OCI-M2 (cell line): ENCODE measurements at regions not wholly inside any gene's neighbourhood (a gene's known extent, or its start where the extent isn't known, plus 50 kb on each side); places are given as distances from the start of the nearest gene placed in this dataset.
"Not testable (repeated sequence)": the region's sequence is repeated elsewhere in the genome, so short reads cannot be mapped to it uniquely, and the experiment has no call there.

Source experiments
- DNase-seq: peaks from one replicate; lab custom pipeline; 2025; ENCODE audit not compliant: unreplicated experiment; lab: John Stamatoyannopoulos, UW

DNA sequence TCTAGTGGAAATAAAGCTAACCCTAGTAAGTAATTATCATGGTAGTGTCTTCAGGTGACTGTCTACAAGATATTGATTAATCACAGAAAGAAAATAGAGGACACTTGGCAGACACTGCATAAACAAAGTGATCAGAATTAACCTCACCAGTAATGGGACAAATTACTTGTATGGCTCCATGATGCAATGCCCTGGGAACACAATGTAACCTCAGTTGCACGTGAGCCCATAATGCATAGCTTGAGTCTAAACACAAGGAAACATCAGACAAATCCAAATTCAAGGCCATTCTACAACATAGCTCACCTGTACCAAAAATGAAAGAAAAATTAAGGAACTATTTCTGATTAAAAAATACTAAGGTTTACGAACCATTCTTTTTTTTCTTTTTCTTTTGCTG, 92.4 kb upstream of the SSTR4 start:
- DNase-seq: no peak

DNA sequence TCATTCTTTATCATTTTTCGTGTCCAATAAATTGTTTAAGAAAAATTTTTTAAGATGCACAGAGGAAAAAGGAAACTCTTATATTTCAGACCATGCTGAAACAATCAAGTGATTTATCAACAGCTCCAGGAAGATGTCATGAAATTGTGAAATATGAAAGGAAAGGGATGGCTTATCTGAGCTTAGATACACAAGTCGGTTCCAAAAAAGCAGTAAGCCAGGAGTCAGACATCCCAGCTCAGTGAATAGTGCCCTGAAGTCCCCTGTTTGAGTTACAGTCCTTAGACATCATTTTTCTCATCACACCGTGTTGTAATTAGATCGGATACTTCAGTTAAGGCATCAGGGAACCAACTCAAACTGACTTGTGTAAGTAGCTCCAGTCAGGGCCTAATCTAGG, 91.0 kb upstream of the SSTR4 start:
- DNase-seq: no peak

DNA sequence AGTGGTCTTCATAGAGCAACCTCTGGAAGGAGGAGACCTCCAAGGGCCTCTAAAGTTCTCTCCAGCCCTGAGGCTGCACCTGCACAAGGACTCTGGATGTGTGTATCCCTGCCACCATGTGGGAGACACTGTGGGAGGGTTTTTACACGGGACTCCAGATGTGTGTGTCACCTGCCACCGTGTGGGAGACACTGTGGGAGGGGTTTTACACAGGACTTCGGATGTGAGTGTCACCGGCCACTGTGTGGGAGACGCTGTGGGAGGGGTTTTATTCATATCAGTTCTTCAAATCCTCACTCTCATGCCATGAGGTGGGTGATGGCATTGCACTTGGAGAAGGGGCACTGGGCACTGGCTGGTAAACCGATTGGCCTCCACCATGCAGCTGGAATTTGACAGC, 90.2 kb upstream of the SSTR4 start:
- DNase-seq: no peak

DNA sequence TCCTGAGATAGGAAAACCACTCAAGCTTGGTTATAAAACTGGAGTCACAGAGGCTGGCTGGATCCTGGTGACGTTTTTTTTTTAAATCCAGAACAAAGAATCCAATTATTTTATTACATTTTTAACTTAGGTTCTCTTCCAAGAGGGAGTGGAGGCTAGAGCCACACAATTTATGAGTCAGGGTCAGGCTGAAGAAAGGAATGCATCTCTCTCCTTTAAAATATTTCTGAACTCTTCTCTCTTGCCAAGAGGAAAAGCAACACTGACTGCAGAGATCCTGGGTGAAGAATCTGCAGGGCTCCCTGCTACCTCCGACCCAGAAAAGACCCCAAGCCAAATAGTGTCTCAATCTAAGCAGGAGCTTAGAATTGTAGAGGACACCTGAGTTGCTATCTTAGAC, 88.5 kb upstream of the SSTR4 start:
- no peak for DNase-seq

DNA sequence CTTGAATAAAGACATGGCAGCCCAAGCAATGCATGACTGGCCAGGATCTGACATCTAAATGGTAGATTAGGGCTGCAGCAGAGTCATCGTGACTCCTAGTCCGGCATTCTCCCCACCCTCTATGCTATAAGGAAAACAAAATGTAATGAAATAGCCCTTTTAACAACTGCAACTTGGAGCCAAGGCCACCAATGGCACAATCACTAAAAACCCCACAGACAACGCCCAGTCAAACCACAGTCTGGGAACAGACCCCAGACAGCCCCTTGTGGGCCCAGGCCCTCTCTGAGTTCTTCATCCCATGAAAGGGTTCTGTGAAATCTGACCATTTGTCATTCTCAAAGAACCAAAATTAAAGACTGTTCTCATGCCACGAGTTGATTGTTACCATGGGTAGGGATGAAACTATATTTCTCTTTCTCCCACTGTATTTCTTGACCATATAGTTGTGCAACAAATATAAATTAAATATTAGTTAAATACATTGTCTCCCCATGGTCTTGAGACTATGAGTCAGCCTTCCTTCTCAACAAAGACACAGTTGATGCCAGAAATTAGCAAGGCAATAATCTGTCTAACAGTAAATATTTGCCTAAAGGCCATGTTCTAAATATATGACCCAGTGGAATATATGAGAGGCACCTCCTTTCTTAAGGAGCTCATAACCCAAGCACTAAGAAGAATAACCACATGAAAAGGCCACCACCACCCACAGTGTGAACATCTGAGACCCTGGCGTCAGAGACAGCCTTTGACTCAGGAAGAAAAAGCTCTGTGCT, 85.6 kb upstream of the SSTR4 start:
- DNase-seq: no peak

DNA sequence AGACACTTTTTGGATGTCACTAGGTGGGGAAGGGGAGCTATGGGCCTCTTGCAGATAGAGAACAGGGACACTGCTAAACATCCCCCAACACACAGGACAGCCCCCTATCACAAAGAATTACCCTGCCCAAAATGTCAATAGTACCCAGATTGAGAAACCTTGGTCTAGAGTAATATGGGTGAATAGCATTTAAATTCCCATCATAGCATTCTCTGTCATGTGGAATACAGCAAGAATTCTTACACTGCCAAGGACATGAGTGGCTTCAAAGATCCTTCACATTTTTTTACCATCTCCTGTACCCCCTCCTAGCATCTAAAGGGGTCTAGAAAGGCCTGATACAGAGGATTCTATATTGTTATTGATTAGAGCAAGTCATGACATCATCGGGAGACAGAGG, 83.1 kb upstream of the SSTR4 start:
- DNase-seq: no peak

DNA sequence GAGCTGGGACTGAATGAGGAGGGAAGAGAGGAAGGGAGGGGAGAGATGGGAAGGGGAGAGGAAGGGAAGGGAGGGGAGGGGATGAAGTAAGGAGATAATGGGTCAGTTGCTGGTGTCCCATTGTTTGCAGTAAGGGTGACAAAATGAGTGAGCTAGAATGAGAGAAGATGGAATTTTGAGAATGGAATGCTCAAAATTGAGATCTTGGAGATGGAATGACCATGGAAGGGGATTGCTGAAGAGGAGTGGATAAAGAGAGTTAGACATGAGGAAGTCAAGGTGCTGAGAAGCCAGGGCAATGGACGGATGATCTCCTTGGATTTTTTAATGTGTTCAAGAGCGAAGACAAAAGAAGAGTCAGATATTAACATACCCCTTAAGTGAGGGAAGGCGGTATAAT, 80.5 kb upstream of the SSTR4 start:
- no peak for DNase-seq

DNA sequence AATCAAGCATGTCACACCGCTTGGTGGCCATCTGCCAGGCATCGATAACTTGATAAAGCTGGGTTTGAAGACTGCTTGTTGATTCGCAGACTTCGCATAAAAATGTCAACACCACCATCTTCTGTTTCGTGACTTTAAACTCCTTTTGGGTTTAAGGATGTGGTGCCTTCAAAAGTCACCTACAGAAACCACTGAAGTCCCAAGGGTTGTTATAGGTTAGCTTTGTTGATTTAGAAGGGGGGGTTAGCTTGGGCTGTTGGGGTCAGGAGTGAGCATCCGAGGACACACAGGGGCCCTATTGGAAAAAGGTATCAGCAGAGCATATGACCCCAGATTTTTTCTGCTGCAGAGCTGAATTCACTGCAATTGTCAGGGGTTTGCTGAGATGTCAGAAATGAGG, 76.7 kb upstream of the SSTR4 start:
- no peak for DNase-seq

DNA sequence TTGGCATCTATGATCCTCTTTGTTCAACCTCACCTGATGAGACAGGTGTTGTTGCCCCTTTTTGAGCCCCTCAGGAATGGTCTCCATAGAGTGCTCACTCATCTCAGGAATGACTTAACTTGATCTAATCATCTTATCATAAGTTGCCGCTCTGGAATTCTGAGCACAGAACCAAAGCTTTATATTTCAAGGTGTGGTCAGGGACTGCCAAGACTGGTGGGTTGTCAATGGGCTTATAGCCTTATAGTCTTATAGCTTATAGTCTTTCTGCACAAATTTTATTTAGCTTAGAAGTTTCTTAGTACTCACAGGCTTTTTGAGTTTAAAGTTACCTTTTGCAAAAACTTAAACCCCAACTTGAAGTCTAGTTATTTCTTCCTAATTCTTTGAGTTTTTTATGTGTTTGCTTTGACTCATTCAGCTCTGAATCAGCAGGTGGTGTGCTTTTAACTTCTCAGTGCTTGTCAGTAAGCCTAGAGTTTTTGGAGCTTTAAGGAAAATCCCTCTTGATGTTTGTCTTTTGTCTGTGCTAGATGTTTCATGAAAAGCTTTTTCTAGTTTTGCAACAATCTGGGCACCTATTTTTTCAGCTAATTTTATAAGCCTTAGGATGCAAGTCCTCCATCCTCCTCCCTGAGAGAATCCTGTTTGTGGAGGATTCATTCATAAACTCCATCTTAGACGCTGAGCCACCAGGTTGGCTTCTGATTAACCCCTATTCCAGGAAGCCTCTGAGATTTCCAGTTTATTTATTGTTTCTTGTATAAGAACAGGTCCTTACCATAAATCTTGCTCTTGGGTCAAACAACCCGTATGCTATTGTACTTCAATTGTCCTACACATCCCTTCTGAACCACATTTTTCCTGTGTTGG, 72.3 kb upstream of the SSTR4 start:
- DNase-seq: no peak

DNA sequence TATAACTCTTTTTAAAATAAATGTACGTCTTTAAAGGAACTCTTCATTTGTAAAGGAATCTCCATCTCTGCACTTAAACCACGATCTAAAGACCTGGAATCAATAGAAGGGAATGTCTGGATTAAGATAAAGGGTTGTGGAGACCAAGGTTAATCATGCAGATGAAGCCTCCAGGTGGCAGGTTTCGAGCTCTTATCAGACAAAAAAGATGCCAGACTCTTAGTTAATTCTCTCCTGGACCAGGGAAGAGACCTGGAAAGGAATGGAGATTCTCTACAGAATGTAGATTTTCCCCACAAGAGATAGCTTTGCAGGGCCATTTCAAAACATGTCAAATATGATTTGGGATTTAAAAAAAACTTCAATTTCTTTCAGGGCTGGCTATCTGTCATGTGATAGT, 71.5 kb upstream of the SSTR4 start:
- DNase-seq: no peak

DNA sequence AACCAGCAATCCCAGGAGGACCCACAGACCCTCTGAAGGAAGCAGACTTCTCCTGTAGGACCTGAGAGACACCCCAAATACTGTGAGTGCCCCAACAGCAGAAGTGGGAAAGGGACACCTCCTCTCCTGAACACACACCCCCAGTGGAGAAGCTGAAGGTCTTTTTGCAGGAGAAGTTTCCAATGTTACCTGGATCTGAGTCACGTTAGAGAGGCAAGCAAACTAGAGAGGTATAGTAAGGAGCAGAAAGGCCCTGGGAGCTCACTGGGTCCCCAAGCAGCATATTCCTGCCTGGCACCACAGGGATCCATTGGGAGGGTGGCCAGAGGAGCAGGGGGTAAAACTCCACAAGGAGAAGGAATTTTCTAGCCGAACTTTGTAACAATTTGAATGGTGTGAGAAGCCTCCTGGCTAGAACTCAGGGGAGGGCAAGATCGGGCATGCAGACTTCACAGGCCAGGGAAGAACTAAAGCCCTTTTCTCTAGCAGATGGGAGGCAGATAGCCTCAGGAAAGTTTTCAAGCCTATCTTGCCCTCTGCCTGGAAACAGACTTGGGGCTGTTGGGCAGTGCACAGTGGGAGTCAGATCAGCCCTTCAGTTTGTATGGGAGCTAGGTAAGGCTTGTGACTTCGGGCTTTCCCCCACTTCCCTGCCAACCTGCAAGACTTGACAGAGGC, 68.2 kb upstream of the SSTR4 start:
- no peak for DNase-seq

DNA sequence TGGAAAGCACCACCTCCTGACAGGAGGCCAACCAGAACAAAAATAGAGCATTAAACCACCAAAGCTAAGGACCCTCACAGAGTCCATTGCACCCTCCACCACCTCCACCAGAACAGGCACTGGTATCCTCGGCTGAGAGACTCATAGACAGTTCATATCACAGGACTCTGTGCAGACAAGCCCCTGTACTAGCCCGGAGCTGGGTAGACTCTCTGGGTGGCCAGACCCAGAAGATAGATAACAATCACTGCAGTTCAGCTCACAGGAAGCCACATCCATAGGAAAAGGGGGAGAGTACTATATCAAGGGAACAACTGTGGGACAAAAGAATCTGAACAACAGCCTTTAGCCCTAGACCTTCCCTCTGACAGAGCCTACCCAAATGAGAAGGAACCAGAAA, 67.4 kb upstream of the SSTR4 start:
- DNase-seq: not testable (repeated sequence)

DNA sequence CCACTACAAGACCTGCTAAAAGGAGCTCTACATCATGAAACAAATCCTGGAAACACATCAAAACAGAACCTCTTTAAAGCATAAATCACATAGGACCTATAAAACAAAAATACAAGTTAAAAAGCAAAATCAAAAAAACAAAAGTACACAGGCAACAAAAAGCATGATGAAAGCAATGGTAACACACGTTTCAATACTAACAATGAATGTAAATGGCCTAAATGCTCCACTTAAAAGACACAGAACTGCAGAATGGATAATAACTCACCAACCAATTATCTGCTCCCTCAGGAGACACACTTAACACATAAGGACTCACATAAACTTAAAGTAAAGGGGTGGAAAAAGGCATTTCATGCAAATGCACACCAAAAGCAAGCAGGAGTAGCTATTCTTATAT, 66.1 kb upstream of the SSTR4 start:
- not testable (repeated sequence) for DNase-seq

DNA sequence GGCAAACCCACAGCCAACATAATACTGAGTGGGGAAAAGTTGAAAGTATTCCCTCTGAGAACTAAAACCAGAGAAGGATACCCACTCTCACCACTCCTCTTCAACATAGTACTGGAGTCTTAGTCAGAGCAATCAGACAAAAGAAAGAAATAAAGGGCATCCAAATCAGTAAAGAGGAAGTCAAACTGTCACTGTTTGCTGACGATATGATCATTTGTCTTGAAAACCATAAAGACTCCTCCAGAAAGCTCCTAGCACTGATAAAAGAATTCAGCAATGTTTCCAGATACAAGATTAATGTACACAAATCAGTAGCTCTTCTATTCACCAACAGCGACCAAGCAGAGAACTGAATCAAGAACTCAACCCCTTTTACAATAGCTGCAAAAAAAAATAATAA, 64.0 kb upstream of the SSTR4 start:
- not testable (repeated sequence) for DNase-seq

DNA sequence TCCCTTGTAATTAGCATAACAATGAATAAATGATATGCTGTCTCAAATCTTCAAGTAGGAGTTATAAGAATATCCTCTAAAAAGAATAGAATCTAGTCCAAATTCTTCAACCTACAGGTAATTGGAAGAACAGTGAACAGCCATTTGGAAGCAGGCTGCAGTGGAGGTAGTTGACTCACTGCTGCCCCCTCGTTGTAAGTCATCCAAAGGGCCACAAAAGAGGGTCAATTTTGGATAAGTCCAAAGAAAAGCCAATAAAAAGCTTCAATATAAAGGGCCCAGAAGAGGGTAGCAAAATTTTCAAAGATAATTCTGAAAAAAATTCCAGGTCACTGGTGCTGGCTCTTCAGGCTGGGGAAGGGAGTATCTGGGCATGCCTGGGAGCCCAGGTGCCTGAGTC, 60.8 kb upstream of the SSTR4 start:
- DNase-seq: no peak

DNA sequence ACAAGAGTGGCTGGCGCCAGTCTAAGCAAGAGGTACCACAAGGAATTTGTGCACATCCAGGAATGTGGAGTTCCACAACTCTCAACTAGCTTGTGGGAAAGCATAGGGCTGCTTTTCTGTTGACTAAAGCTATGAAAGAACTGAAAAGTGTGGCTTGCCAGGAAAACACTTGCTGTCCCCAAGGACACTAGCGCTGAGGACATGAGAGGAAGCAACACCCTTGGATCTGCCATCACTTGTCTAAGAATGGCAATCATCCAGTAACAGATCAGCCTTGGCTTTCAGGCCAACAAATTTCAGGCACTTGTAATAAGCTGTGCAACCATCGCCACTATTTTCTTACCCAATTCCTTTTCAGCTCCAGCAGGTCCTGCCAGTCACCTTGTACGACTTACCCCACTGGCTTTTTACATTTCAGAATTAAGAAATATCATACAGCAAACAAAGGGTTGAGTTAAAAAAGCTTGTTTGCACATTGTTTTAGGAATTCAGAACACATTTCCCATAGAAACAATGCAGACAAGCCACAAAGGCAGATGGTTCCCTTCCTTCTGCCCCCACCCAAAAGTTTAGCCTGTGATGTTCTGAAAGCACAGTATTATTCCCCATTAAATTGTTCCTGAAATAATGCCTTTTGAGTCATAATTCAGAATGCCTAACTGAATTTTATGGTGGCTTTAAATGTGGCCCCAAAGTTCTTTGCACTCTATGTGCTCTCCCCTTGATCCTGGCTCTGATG, 57.9 kb upstream of the SSTR4 start:
- no peak for DNase-seq

DNA sequence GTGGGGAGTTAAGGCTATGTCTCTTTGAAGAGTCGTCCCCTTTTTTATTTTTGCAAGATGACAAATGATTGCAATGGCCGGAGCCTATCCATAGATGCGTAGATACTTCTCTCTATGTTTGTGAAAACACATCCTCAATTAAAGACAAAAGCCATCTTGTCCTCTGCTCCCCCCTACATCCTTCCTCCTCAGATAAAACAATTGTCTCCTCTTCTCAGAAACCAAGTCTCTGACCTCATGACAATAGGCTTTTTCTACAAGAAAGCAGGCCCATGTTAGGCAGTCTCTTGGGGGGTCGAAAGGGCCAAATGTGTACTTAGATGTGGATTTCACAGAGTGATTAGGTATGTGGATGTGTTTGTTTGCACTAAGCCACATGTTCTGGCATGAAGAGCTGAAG, 51.1 kb upstream of the SSTR4 start:
- DNase-seq: no peak

DNA sequence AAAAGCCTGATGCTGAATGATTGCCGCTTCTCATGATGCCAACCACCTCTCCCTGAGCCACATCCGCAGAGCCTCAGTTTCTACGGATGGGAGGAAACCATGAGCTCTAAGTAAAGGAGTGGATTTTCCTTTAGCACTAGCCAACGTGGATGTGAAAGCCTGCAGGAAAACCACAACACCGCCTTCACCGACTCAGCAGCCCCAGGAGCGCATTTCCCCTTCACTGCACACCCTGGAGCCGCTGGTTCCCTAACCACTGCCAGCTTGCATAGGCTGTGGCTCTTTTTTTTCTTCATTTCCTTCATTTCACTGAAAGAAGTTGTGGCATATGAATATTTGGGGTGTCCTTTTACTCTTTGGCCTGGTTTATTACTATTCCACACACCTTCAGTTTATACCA, 50.5 kb upstream of the SSTR4 start:
- no peak for DNase-seq

DNA sequence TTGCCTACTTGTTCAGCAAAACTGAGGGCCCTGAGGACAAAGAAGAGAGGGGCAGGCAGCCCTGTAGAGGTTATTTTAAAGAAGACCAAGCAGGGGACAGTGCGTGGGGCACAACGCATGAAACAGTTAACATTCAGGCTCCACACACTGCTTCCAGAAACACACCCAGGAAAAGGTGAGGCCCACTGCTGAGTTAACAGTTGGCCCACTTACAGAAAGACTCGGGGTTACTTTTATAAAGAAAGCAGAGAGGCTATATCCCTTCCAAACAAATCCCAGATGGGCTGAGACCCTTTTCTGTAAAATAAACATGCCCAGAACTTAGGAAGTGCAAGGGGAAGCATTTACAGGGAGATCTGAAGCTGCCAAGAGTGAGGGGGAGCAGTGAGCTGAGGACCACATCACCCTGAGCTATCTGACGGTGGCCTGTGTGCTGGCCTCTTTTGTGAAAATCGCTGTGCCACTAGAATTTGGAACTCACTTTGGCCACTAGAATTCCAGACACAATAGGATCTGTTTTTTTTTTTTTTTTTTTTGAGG, 49.8 kb upstream of the SSTR4 start:
- DNase-seq: no peak
